MM.1S (cell line): ENCODE measurements at regions not wholly inside any gene's neighbourhood (a gene's known extent, or its start where the extent isn't known, plus 50 kb on each side); places are given as distances from the start of the nearest gene placed in this dataset.

Experiments used
- DNase-seq: peaks from one replicate; pipeline ENCODE4 v3.0.0-alpha.2; 2015
- H2AFZ ChIP-seq: fragments of 300-600 bp; sonication (generic); 2 replicates; pipeline ENCODE4 v1.6.0; 2016; ENCODE audit warnings: antibody characterized with exemption, low read length
- H3F3A ChIP-seq: fragments of 300-600 bp; sonication (generic); 2 replicates; pipeline ENCODE4 v1.6.1; 2016; ENCODE audit warnings: mild to moderate bottlenecking, antibody characterized with exemption, low read length, moderate library complexity, mixed read lengths; ENCODE audit not compliant: insufficient read depth
- H3K27ac ChIP-seq: fragments of 300-600 bp; sonication (generic); 2 replicates; pipeline ENCODE4 v1.5.1; 2016; ENCODE audit warnings: mild to moderate bottlenecking, low read length
- H3K27me3 ChIP-seq: fragments of 300-600 bp; sonication (generic); replicated peaks from 2 replicates; pipeline ENCODE4 v1.6.0; 2016; ENCODE audit warnings: low read length; ENCODE audit not compliant: insufficient read depth
- H3K36me3 ChIP-seq: fragments of 300-600 bp; sonication (generic); replicated peaks from 2 replicates; pipeline ENCODE4 v1.6.1; 2016; ENCODE audit warnings: mild to moderate bottlenecking, low read length, mixed read lengths; ENCODE audit not compliant: insufficient read depth
- H3K4me1 ChIP-seq: fragments of 300-600 bp; sonication (generic); 2 replicates; pipeline ENCODE4 v1.6.1; 2016; ENCODE audit warnings: low read length, mixed read lengths
- H3K4me2 ChIP-seq: fragments of 300-600 bp; sonication (generic); 2 replicates; pipeline ENCODE4 v1.6.0; 2016; ENCODE audit warnings: low read depth, low read length
- H3K4me3 ChIP-seq: fragments of 300-600 bp; sonication (generic); 2 replicates; pipeline ENCODE4 v1.5.1; 2016; ENCODE audit warnings: low read length, mixed read lengths
- H3K79me2 ChIP-seq: fragments of 300-600 bp; sonication (generic); 2 replicates; pipeline ENCODE4 v1.6.1; 2016; ENCODE audit warnings: mixed run types, low read length, mixed read lengths
- H3K9ac ChIP-seq: fragments of 300-600 bp; sonication (generic); 2 replicates; pipeline ENCODE4 v1.6.1; 2016; ENCODE audit warnings: low read length, mixed read lengths
- H3K9me2 ChIP-seq: fragments of 300-600 bp; sonication (generic); replicated peaks from 2 replicates; pipeline ENCODE4 v1.6.1; 2016; ENCODE audit warnings: mild to moderate bottlenecking, low read length, mixed read lengths; ENCODE audit not compliant: insufficient read depth
- H3K9me3 ChIP-seq: fragments of 300-600 bp; sonication (generic); replicated peaks from 2 replicates; pipeline ENCODE4 v1.6.1; 2016; ENCODE audit warnings: mild to moderate bottlenecking, low read length, mixed read lengths; ENCODE audit not compliant: insufficient read depth
- H4K20me1 ChIP-seq: fragments of 300-600 bp; sonication (generic); 2 replicates; pipeline ENCODE4 v1.6.1; 2016; ENCODE audit warnings: mild to moderate bottlenecking, low read length, moderate library complexity, mixed read lengths; ENCODE audit not compliant: insufficient read depth
- CTCF ChIP-seq: fragments of 300-600 bp; sonication (generic); IDR thresholded peaks from 2 replicates; pipeline ENCODE4 v1.5.1; 2016; ENCODE audit warnings: antibody characterized with exemption, low read length, mixed read lengths
- EZH2 ChIP-seq: fragments of 300-600 bp; sonication (generic); optimal IDR thresholded peaks from 2 replicates; pipeline ENCODE3; 2017; ENCODE audit warnings: low read depth, mild to moderate bottlenecking, antibody characterized with exemption, low read length, mixed read lengths
- EZH2phosphoT487 ChIP-seq: fragments of 300-600 bp; sonication (generic); IDR thresholded peaks from 2 replicates; pipeline ENCODE4 v1.6.1; 2018; ENCODE audit warnings: antibody characterized with exemption, low read length

- no peaks in the 10 kb centered on the region for H3K36me3 ChIP-seq
- peak; percentile 28 for DNase-seq
- no peak overlapping the region for H3K9ac ChIP-seq
- no peak overlapping the region for H2AFZ ChIP-seq
- H3K9me3 ChIP-seq: no peaks in the 10 kb centered on the region
- TF ChIP-seq EZH2 (no peak), EZH2phosphoT487 (no peak), CTCF (no peak)
- H4K20me1 ChIP-seq: no peaks in the 10 kb centered on the region
- peak overlapping the region; percentile 52 for H3K4me2 ChIP-seq
- no peaks in the 10 kb centered on the region for H3F3A ChIP-seq
- H3K4me1 ChIP-seq: peaks cover 12% of the 10 kb centered on the region
- no peaks in the 10 kb centered on the region for H3K9me2 ChIP-seq
- no peak overlapping the region for H3K27ac ChIP-seq
- H3K79me2 ChIP-seq: no peaks in the 10 kb centered on the region
- H3K4me3 ChIP-seq: no peak overlapping the region
- no peaks in the 10 kb centered on the region for H3K27me3 ChIP-seq
Observed at GRCh38 chr6:44598679-44599078, 211.2 kb downstream of the CDC5L start.

- H3K27me3 ChIP-seq: no peaks in the 10 kb centered on the region
- TF ChIP-seq EZH2: no peak
- no peak for TF ChIP-seq EZH2phosphoT487
- no peak for TF ChIP-seq CTCF
- no peaks in the 10 kb centered on the region for H3K79me2 ChIP-seq
- H2AFZ ChIP-seq: no peak overlapping the region
- H3K36me3 ChIP-seq: no peaks in the 10 kb centered on the region
- H3K27ac ChIP-seq: no peak overlapping the region
- H4K20me1 ChIP-seq: no peaks in the 10 kb centered on the region
- H3K9ac ChIP-seq: no peak overlapping the region
- no peak for DNase-seq
- no peaks in the 10 kb centered on the region for H3F3A ChIP-seq
- H3K4me1 ChIP-seq: peaks cover 6% of the 10 kb centered on the region
- no peak overlapping the region for H3K4me3 ChIP-seq
- H3K4me2 ChIP-seq: no peak overlapping the region
- no peaks in the 10 kb centered on the region for H3K9me3 ChIP-seq
- H3K9me2 ChIP-seq: no peaks in the 10 kb centered on the region
Observed at GRCh38 chr6:44599672-44600071, 212.2 kb downstream of the CDC5L start.

- no peak for DNase-seq
- no peak overlapping the region for H3K27ac ChIP-seq
Observed at GRCh38 chr6:44603044-44603686, 215.7 kb downstream of the CDC5L start.

More at GRCh38 chr6:44603044-44603686, 215.7 kb downstream of the CDC5L start:
- Histone ChIP-seq H3K9me3 (no peaks in the 10 kb centered on the region), H3K36me3 (no peaks in the 10 kb centered on the region), H3K27me3 (no peaks in the 10 kb centered on the region), H2AFZ (no peak overlapping the region), H3K79me2 (no peaks in the 10 kb centered on the region), H4K20me1 (no peaks in the 10 kb centered on the region), H3K9ac (no peak overlapping the region), H3K9me2 (no peaks in the 10 kb centered on the region), H3F3A (no peaks in the 10 kb centered on the region), H3K4me3 (no peak overlapping the region), H3K4me2 (no peak overlapping the region), H3K4me1 (peaks cover 6% of the 10 kb centered on the region)
- TF ChIP-seq CTCF (no peak), EZH2phosphoT487 (no peak), EZH2 (no peak)
